Mucosa of descending colon (tissue), 3 donors: ENCODE measurements at regions not wholly inside any gene's neighbourhood (a gene's known extent, or its start where the extent isn't known, plus 50 kb on each side); places are given as distances from the start of the nearest gene placed in this dataset.

Source experiments
- ATAC-seq: fragments of 200-7000 bp; cut with Tn5 transposase; one replicate; pipeline ENCODE4 v1.9.1; 2020; ENCODE audit warnings: mild to moderate bottlenecking, moderate library complexity
- DNase-seq, 3 donors: peaks; one replicate each; pipeline ENCODE4 v3.0.0-alpha.2; 2020
- H3K36me3 ChIP-seq: fragments of 200-600 bp; one replicate; pipeline ENCODE4 v1.8.0; 2021; ENCODE audit warnings: low read depth, mild to moderate bottlenecking
- H3K4me1 ChIP-seq: fragments of 200-600 bp; one replicate; pipeline ENCODE4 v1.8.0; 2021; ENCODE audit warnings: low read depth, mild to moderate bottlenecking
- H3K4me3 ChIP-seq: fragments of 200-600 bp; one replicate; pipeline ENCODE4 v1.8.0; 2021; ENCODE audit warnings: mild to moderate bottlenecking
- H3K9me3 ChIP-seq: fragments of 200-600 bp; one replicate; pipeline ENCODE4 v1.8.0; 2021; ENCODE audit warnings: mild to moderate bottlenecking
- intact Hi-C, 2 donors: fragments of 100-400 bp; cut with DNase I in 1 of 2; cut with micrococcal nuclease in 1 of 2; formaldehyde crosslinking; loops; one replicate each; pipeline versions ENCODE4 v1.11.0 to v1.11.1; 2022; cut with DNase I, micrococcal nuclease
- TF ChIP-seq, protein P1 (sequence below): fragments of 200-600 bp; IDR thresholded peaks from one replicate; pipeline ENCODE4 v1.8.0; 2022; ENCODE audit warnings: antibody characterized with exemption, mild to moderate bottlenecking
- donor health status: DM: no; HTN: no; CAD: no; lungs with moderate emphysema.
- donor health status: DM: no; HTN: no; CAD: no.
- donor health status: DM: no; HTN: yes; CAD: no.

DNA sequence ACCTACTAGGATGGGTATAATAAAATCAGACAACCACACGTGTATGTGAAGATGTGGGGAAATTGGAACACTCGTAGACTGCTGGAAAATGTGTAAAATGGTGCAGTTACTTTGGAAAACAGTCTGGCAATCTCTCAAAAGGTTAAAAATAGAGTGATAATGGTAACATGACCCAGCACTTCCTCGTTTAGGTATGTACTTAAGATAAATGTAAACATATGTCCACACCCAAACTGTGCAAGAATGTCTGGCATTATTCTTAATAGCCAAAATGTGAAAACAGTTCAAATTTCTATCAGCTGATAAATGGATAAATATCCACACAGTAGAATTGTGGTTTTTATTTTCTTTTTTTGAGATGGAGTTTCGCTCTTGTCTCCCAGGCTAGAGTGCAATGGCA lies 272.8 kb downstream of the ZNF248 start:
- Histone ChIP-seq H3K9me3 (peaks cover 29% of the 10 kb centered on the region), H3K36me3 (no peaks in the 10 kb centered on the region), H3K4me1 (no peaks in the 10 kb centered on the region), H3K4me3 (no peak overlapping the region)
- TF ChIP-seq, protein P1, sequence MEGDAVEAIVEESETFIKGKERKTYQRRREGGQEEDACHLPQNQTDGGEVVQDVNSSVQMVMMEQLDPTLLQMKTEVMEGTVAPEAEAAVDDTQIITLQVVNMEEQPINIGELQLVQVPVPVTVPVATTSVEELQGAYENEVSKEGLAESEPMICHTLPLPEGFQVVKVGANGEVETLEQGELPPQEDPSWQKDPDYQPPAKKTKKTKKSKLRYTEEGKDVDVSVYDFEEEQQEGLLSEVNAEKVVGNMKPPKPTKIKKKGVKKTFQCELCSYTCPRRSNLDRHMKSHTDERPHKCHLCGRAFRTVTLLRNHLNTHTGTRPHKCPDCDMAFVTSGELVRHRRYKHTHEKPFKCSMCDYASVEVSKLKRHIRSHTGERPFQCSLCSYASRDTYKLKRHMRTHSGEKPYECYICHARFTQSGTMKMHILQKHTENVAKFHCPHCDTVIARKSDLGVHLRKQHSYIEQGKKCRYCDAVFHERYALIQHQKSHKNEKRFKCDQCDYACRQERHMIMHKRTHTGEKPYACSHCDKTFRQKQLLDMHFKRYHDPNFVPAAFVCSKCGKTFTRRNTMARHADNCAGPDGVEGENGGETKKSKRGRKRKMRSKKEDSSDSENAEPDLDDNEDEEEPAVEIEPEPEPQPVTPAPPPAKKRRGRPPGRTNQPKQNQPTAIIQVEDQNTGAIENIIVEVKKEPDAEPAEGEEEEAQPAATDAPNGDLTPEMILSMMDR, result no peak
- DNase-seq, result no peak
- no peak for ATAC-seq
- intact Hi-C loops, result no loop called here

DNA sequence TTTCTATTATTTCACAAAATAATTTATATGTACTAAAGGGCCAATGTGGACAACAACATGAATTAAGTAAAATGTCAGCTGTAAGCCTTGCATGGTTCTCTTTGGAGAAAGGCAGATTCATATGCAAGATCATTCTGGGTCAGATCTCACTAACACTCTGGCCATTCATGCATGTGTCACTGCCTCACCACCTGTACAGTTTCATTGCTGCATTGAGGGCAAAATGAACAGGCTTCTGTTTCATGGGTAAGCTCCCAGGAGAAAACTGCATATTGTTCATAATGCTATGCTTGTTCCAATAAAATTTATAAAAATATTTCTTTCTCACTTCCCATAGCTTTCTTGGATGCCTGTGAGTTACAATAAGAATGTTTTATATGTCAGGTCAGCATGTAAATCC lies 275.2 kb downstream of the ZNF248 start:
- DNase-seq, result no peak
- ATAC-seq, result no peak
- no peaks in the 10 kb centered on the region for H3K4me1 ChIP-seq
- H3K36me3 ChIP-seq, result no peaks in the 10 kb centered on the region
- no peak overlapping the region for H3K4me3 ChIP-seq
- H3K9me3 ChIP-seq, result peaks cover 27% of the 10 kb centered on the region
- intact Hi-C loops, result no loop called here
- TF ChIP-seq, protein P1, result no peak

DNA sequence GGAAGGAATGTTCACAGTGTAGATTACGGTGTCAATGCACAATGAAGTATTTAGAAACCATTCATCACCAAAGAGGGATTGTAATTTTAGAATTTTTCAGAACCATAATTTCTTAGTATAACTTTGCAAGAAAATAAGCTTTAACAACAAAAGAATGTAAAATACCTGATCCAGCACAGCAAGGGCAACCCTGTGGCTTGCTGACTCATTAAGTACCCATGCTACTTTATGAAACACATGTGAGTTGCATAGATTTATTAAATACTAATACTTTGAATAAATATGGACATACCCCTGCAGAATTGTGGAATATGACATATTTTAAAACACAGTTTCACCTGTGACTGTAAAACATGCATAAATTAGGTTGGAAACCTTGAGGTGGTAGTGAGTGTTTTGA lies 281.3 kb downstream of the ZNF248 start:
- no peak for DNase-seq
- H3K9me3 ChIP-seq, result peaks cover 49% of the 10 kb centered on the region
- intact Hi-C loops, result no loop called here
- H3K36me3 ChIP-seq, result no peaks in the 10 kb centered on the region
- TF ChIP-seq, protein P1, result no peak
- ATAC-seq, result no peak
- no peak overlapping the region for H3K4me3 ChIP-seq
- H3K4me1 ChIP-seq, result no peaks in the 10 kb centered on the region

DNA sequence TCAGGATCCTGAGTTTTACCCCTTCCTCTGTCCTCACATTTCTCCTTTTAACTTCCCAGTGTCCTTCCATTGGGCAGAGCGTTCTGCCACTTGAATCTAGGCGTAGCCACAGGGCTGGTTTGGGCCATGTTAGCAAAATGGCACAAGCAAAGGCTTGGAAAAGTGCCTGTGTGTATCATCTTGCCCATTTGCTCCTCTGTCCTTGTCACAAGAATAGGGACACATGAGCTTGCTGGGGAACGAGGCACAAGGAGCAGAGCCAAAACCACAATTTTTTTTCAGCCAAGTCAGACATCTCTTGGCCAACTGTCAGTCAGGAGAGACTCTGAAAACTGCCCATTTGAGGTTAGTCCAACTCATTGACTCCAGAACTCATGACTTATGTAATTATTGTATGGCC lies 285.2 kb downstream of the ZNF248 start:
- no peak for ATAC-seq
- no peaks in the 10 kb centered on the region for H3K36me3 ChIP-seq
- no peak overlapping the region for H3K4me3 ChIP-seq
- peaks cover 68% of the 10 kb centered on the region for H3K9me3 ChIP-seq
- DNase-seq, result no peak
- TF ChIP-seq, protein P1, result no peak
- intact Hi-C loops, result no loop called here
- H3K4me1 ChIP-seq, result no peaks in the 10 kb centered on the region

DNA sequence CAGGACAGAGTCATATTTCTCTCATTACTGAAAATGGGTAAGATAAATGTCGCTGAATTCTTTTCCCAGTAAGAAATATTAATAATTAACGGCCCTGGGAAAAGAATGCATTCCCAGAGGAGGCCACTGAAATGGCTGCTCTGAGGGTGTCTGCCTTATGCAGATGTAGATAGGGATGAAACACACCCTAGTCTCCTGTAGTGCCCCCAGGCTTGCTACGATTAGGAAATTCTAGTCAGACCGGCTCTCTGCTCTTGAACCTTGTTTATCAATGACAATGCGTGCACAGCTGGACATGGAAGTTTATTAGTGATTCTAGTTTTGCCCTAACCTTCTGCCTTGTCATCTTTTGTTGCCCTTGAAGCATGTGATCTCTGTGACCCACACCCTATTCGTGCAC lies 291.1 kb downstream of the ZNF248 start:
- no peaks in the 10 kb centered on the region for H3K36me3 ChIP-seq
- DNase-seq, result no peak
- H3K4me3 ChIP-seq, result no peak overlapping the region
- H3K9me3 ChIP-seq, result peaks cover 45% of the 10 kb centered on the region
- intact Hi-C loops, result no loop called here
- TF ChIP-seq, protein P1, result no peak
- H3K4me1 ChIP-seq, result no peaks in the 10 kb centered on the region
- no peak for ATAC-seq

DNA sequence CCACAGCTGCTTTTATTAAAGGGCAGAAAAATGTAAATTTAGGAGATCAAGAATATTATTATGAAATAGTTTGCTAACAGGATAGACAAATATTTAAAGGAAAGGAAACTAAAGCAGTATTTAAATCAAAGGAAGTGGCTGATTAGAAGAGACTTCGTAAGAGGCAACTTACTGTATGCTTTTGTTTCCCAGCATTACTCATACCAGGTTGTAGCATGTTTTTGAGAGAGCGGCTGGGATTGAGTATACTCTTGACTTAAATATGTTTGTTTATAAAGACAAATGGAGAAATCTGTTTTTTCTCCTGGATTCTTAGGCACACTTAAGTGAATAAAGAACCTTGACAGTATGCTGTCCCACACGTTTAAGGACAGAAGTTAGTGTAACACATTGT lies 293.7 kb downstream of the ZNF248 start:
- ATAC-seq (no peak), DNase-seq (no peak)
- Histone ChIP-seq H3K36me3 (no peaks in the 10 kb centered on the region), H3K9me3 (peaks cover 36% of the 10 kb centered on the region), H3K4me1 (no peaks in the 10 kb centered on the region), H3K4me3 (no peak overlapping the region)
- intact Hi-C loops, result no loop called here
- TF ChIP-seq, protein P1, result no peak
